ENCODE measurements at regions not wholly inside any gene's neighbourhood (a gene's known extent, or its start where the extent isn't known, plus 50 kb on each side); places are given as distances from the start of the nearest gene placed in this dataset.

GRCh38 chr6:164216839-164217238 is 802.3 kb downstream of the QKI start:
- ATAC-seq, result no peak
- H3K36me3 Mint-ChIP-seq (ENCODE audit: low read depth), result no peaks in the 10 kb centered on the region
- no peaks in the 10 kb centered on the region for H3K9me3 ChIP-seq (ENCODE audit: control insufficient read depth, low read length, poor library complexity, severe bottlenecking)
- H3K4me3 Mint-ChIP-seq, result no peak overlapping the region
- no peaks in the 10 kb centered on the region for H3K4me1 Mint-ChIP-seq
- no peak overlapping the region for H3K27ac Mint-ChIP-seq
- DNase-seq, result no peak
- peaks cover 6% of the 10 kb centered on the region for H3K27me3 Mint-ChIP-seq

- Mint-ChIP-seq H3K27ac (no peak overlapping the region), H3K4me1 (no peaks in the 10 kb centered on the region), H3K27me3 (peaks cover 6% of the 10 kb centered on the region), H3K4me3 (no peak overlapping the region), H3K36me3 (ENCODE audit: low read depth) (no peaks in the 10 kb centered on the region)
- DNase-seq, result no peak
- no peaks in the 10 kb centered on the region for H3K9me3 ChIP-seq (ENCODE audit: control insufficient read depth, low read length, poor library complexity, severe bottlenecking)
- ATAC-seq, result no peak
These were observed 801.9 kb downstream of the QKI start for GRCh38 chr6:164216368-164216767.

DNA sequence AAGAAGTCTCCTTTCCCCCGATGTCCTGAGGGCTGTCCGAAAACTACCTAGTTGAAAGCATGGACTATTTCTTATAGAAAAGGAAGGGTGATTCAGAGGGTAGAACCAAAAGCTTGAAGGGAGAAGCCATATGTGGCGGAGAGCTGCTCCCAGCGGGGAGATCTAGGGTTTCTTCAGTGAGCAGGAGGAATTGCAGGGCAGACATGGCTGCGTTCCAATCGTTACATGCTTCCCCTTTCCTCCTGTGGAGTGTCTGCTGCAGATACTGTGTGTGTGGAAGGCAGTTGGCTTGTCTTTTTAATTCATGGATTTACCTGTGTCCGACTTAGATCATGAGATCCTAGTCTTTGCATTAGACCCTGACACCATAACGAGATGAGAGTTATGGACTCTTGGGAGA is 799.5 kb downstream of the QKI start:
- H3K27ac Mint-ChIP-seq, result no peak overlapping the region
- ATAC-seq (no peak), DNase-seq (no peak)
- no peaks in the 10 kb centered on the region for H3K4me1 Mint-ChIP-seq
- H3K27me3 Mint-ChIP-seq, result peaks cover 6% of the 10 kb centered on the region
- H3K4me3 Mint-ChIP-seq, result no peak overlapping the region
- no peaks in the 10 kb centered on the region for H3K9me3 ChIP-seq (ENCODE audit: control insufficient read depth, low read length, poor library complexity, severe bottlenecking)
- H3K36me3 Mint-ChIP-seq (ENCODE audit: low read depth), result no peaks in the 10 kb centered on the region

DNA sequence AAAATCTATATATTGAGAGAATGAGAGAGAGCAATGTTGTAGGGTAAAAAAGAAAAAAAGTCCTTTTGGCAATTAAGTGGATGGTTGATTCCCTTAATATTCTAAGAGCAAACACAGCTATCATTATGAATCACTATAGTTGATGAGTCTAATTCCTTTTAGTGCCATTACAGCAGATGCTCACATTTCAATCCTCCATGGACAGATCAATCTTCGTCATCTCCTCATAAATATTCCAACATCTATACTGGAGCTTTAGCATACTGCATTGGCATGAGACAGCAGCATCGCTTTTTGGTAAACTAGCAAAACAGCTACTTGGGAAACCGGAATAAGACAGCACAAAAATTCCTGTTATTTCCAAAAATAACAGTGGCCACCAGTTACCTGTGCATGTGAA is 796.7 kb downstream of the QKI start:
- Mint-ChIP-seq H3K4me1 (no peaks in the 10 kb centered on the region), H3K27ac (no peak overlapping the region), H3K4me3 (no peak overlapping the region), H3K36me3 (ENCODE audit: low read depth) (no peaks in the 10 kb centered on the region), H3K27me3 (peaks cover 6% of the 10 kb centered on the region)
- H3K9me3 ChIP-seq (ENCODE audit: control insufficient read depth, low read length, poor library complexity, severe bottlenecking), result no peaks in the 10 kb centered on the region
- no peak for DNase-seq
- no peak for ATAC-seq

- H3K9me3 ChIP-seq (ENCODE audit: control insufficient read depth, low read length, poor library complexity, severe bottlenecking), result no peaks in the 10 kb centered on the region
- Mint-ChIP-seq H3K27me3 (peaks cover 6% of the 10 kb centered on the region), H3K36me3 (ENCODE audit: low read depth) (no peaks in the 10 kb centered on the region), H3K4me3 (no peak overlapping the region), H3K27ac (no peak overlapping the region), H3K4me1 (no peaks in the 10 kb centered on the region)
- ATAC-seq (no peak), DNase-seq (no peak)
These were observed 796.3 kb downstream of the QKI start for GRCh38 chr6:164210783-164211182.

GRCh38 chr6:164210323-164210722 is 795.8 kb downstream of the QKI start:
- H3K9me3 ChIP-seq (ENCODE audit: control insufficient read depth, low read length, poor library complexity, severe bottlenecking), result no peaks in the 10 kb centered on the region
- Mint-ChIP-seq H3K27ac (no peak overlapping the region), H3K36me3 (ENCODE audit: low read depth) (no peaks in the 10 kb centered on the region), H3K27me3 (peaks cover 6% of the 10 kb centered on the region), H3K4me3 (no peak overlapping the region), H3K4me1 (no peaks in the 10 kb centered on the region)
- DNase-seq (no peak), ATAC-seq (no peak)

GRCh38 chr6:164208371-164208770 is 793.9 kb downstream of the QKI start:
- no peaks in the 10 kb centered on the region for H3K36me3 Mint-ChIP-seq (ENCODE audit: low read depth)
- no peak overlapping the region for H3K27ac Mint-ChIP-seq
- H3K27me3 Mint-ChIP-seq, result no peaks in the 10 kb centered on the region
- no peaks in the 10 kb centered on the region for H3K9me3 ChIP-seq (ENCODE audit: control insufficient read depth, low read length, poor library complexity, severe bottlenecking)
- DNase-seq (no peak), ATAC-seq (no peak)
- no peak overlapping the region for H3K4me3 Mint-ChIP-seq
- H3K4me1 Mint-ChIP-seq, result no peaks in the 10 kb centered on the region

DNA sequence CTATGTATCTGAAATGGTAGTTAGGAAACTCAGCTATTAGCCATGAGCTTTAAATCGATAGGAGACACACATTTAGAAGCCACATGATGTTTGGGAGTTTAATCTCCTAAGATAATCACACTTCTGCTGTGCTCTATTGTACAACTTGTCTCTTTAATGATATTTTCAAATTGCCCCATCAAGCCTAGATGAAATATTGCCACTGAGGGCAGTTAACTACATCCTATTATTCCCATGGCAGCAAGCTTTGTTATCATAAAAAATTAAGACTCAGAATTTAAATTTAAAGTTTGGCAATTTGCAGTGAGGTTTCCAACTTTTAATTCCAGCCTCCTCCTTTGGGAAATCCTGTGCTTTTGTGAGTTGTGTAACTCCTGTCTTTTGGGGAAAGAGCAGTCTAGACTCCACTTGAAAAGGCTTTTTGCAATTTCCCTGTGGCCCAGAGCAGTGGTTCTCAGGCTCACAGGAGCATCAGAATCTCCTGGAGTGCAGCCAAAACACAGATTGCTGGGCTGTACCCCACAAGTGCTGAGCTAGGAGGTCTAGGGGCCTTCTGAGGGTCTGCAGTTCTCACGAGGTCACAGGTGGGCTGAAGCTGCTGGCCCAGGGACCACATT is 792.4 kb downstream of the QKI start:
- ATAC-seq, result no peak
- H3K4me3 Mint-ChIP-seq, result no peak overlapping the region
- H3K4me1 Mint-ChIP-seq, result no peaks in the 10 kb centered on the region
- no peaks in the 10 kb centered on the region for H3K36me3 Mint-ChIP-seq (ENCODE audit: low read depth)
- H3K27ac Mint-ChIP-seq, result no peak overlapping the region
- DNase-seq, result no peak
- no peaks in the 10 kb centered on the region for H3K9me3 ChIP-seq (ENCODE audit: control insufficient read depth, low read length, poor library complexity, severe bottlenecking)
- H3K27me3 Mint-ChIP-seq, result no peaks in the 10 kb centered on the region

DNA sequence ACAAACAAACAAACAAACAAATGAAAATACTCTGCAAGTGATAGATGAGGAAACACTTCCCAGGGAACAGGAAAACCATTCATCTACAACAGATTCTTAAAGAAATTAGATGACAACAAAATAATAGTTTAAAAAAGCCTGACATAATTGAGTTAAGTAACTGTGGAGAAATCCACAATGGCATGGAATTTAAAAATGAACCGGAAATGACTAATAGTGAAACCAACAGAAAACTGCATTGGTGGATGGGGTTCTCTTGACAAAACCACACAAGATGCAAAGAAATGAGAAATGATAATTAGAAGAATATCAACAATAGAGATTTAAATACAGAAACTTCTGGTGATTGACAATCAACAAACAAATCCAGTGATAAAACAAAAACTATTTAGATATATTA is 785.6 kb downstream of the QKI start:
- Mint-ChIP-seq H3K27ac (no peak overlapping the region), H3K36me3 (ENCODE audit: low read depth) (no peaks in the 10 kb centered on the region), H3K4me1 (no peaks in the 10 kb centered on the region), H3K27me3 (peaks cover 10% of the 10 kb centered on the region), H3K4me3 (no peak overlapping the region)
- ATAC-seq (no peak), DNase-seq (no peak)
- H3K9me3 ChIP-seq (ENCODE audit: control insufficient read depth, low read length, poor library complexity, severe bottlenecking), result no peaks in the 10 kb centered on the region

DNA sequence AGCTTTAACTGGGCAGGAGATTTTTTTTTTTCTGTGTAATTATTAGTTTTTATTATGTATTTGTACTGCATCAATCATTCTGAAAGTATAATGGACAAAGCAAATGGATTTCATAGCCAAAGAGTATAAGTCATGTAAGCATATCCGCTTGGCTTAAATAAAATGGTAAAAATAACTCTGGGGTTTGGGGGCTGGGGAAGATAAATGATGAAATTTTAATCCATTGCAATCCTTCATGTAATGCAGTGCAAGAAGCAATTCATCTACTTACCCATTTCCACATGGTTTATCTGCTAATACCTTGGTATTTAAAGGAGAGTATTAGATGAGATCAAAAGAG is 781.4 kb downstream of the QKI start:
- peaks cover 15% of the 10 kb centered on the region for H3K27me3 Mint-ChIP-seq
- no peaks in the 10 kb centered on the region for H3K4me1 Mint-ChIP-seq
- ATAC-seq (no peak), DNase-seq (no peak)
- no peaks in the 10 kb centered on the region for H3K9me3 ChIP-seq (ENCODE audit: control insufficient read depth, low read length, poor library complexity, severe bottlenecking)
- H3K36me3 Mint-ChIP-seq (ENCODE audit: low read depth), result no peaks in the 10 kb centered on the region
- no peak overlapping the region for H3K27ac Mint-ChIP-seq
- no peak overlapping the region for H3K4me3 Mint-ChIP-seq

- H3K4me3 Mint-ChIP-seq, result no peak overlapping the region
- DNase-seq, result no peak
- no peak for ATAC-seq
- H3K4me1 Mint-ChIP-seq, result no peaks in the 10 kb centered on the region
- H3K27ac Mint-ChIP-seq, result no peak overlapping the region
- peaks cover 15% of the 10 kb centered on the region for H3K27me3 Mint-ChIP-seq
- H3K36me3 Mint-ChIP-seq (ENCODE audit: low read depth), result no peaks in the 10 kb centered on the region
- H3K9me3 ChIP-seq (ENCODE audit: control insufficient read depth, low read length, poor library complexity, severe bottlenecking), result no peaks in the 10 kb centered on the region
These were observed 780.9 kb downstream of the QKI start for GRCh38 chr6:164195278-164195941.

DNA sequence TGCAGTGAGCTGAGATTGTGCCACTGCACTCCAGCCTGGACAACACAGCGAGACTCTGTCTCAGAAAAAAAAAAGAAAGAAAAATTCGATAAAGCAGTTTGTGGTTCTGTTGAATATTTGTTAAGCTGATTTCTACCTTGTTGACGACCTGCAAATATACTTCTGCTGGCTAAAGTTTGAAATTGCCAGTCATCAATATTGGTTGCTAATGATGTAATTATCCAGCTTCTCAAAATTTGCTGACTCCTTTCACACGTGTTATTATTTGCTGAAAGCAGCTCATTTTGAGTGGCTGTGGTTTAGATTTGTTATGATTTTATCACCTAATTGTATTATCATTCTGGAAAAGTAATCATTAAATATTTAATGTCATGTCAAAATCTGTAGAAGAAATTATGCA is 774.3 kb downstream of the QKI start:
- ATAC-seq (no peak), DNase-seq (no peak)
- Mint-ChIP-seq H3K4me3 (no peak overlapping the region), H3K27ac (no peak overlapping the region), H3K36me3 (ENCODE audit: low read depth) (no peaks in the 10 kb centered on the region), H3K27me3 (peaks cover 9% of the 10 kb centered on the region), H3K4me1 (no peaks in the 10 kb centered on the region)
- H3K9me3 ChIP-seq (ENCODE audit: control insufficient read depth, low read length, poor library complexity, severe bottlenecking), result no peaks in the 10 kb centered on the region

- H3K27me3 Mint-ChIP-seq, result peaks cover 4% of the 10 kb centered on the region
- DNase-seq (no peak), ATAC-seq (no peak)
- no peak overlapping the region for H3K27ac Mint-ChIP-seq
- H3K9me3 ChIP-seq (ENCODE audit: control insufficient read depth, low read length, poor library complexity, severe bottlenecking), result no peaks in the 10 kb centered on the region
- H3K36me3 Mint-ChIP-seq (ENCODE audit: low read depth), result no peaks in the 10 kb centered on the region
- no peak overlapping the region for H3K4me3 Mint-ChIP-seq
- no peaks in the 10 kb centered on the region for H3K4me1 Mint-ChIP-seq
These were observed 771.0 kb downstream of the QKI start for GRCh38 chr6:164185471-164185871.

- peaks cover 4% of the 10 kb centered on the region for H3K27me3 Mint-ChIP-seq
- H3K36me3 Mint-ChIP-seq (ENCODE audit: low read depth), result no peaks in the 10 kb centered on the region
- no peak for DNase-seq
- no peaks in the 10 kb centered on the region for H3K4me1 Mint-ChIP-seq
- H3K27ac Mint-ChIP-seq, result no peak overlapping the region
- no peak overlapping the region for H3K4me3 Mint-ChIP-seq
- no peaks in the 10 kb centered on the region for H3K9me3 ChIP-seq (ENCODE audit: control insufficient read depth, low read length, poor library complexity, severe bottlenecking)
- no peak for ATAC-seq
These were observed 769.9 kb downstream of the QKI start for GRCh38 chr6:164184410-164184809.
